Upper lobe of left lung (tissue), 6 donors: ENCODE measurements at regions not wholly inside any gene's neighbourhood (a gene's known extent, or its start where the extent isn't known, plus 50 kb on each side); places are given as distances from the start of the nearest gene placed in this dataset.

ENCODE experiments used
- ATAC-seq, 2 donors: fragments of 200-7000 bp; cut with Tn5 transposase; one replicate each; pipeline ENCODE4 v1.9.1; 2022; ENCODE audit warnings: mild to moderate bottlenecking in 2 of 2, moderate library complexity in 2 of 2; ENCODE audit not compliant: low FRiP score in 2 of 2
- DNase-seq, 2 donors: peaks; one replicate each; pipeline ENCODE4 v3.0.0-alpha.2; 2019 to 2020
- H3K27ac ChIP-seq, 4 donors: fragments of 200-600 bp; sonication (generic); one replicate each; pipeline ENCODE4 v1.5.1; 2016 to 2019
- H3K27me3 ChIP-seq, 4 donors: fragments of 200-600 bp; sonication (generic); one replicate each; pipeline ENCODE4 v1.5.1; 2017 to 2019
- H3K36me3 ChIP-seq, 4 donors: fragments of 200-600 bp; sonication (generic); one replicate each; pipeline ENCODE4 v1.5.1; 2016 to 2019
- H3K4me1 ChIP-seq, 4 donors: fragments of 200-600 bp; sonication (generic); one replicate each; pipeline ENCODE4 v1.5.1; 2018 to 2019
- H3K4me3 ChIP-seq, 4 donors: fragments of 200-600 bp; sonication (generic); one replicate each; pipeline ENCODE4 v1.5.1; 2017 to 2019; ENCODE audit warnings: mild to moderate bottlenecking in 2 of 4, moderate library complexity in 1 of 4
- H3K9me3 ChIP-seq, 4 donors: fragments of 200-600 bp; sonication (generic); one replicate each; pipeline ENCODE4 v1.5.1; 2018 to 2019
- EP300 ChIP-seq, 4 donors: sonication (generic); formaldehyde crosslinking; IDR thresholded peaks; one replicate each; pipeline ENCODE4 v1.5.1; 2017; ENCODE audit warnings: antibody characterized with exemption in 4 of 4, control low read depth in 2 of 4
- POLR2A ChIP-seq, 4 donors: fragments of 450-650 bp; IDR thresholded peaks; one replicate each; pipeline ENCODE4 v1.5.1; 2016 to 2017; ENCODE audit warnings: antibody characterized with exemption in 4 of 4, mild to moderate bottlenecking in 2 of 4
- POLR2AphosphoS5 ChIP-seq, 2 donors: sonication (generic); formaldehyde crosslinking; IDR thresholded peaks; one replicate each; pipeline ENCODE4 v1.5.1; 2017; ENCODE audit warnings: antibody characterized with exemption in 2 of 2
- WGBS, 2 donors: methylation state at CpG; one replicate each; pipeline ENCODE4 v1.1.5; 2017 to 2018; 5-methylcytosine and 5-hydroxymethylcytosine counted together
- TF ChIP-seq, protein P1 (sequence below), 6 experiments: fragments of 450-650 bp in 4 of 6; fragments of 200-600 bp in 2 of 6; sonication (generic) in 2 of 6; IDR thresholded peaks; one replicate each; pipeline ENCODE4 v1.5.1; 2016 to 2019; ENCODE audit warnings: antibody characterized with exemption in 6 of 6
- donor health status: DM: no; HTN: no; CAD: no; lungs with moderate emphysema.
- donor health status: DM: no; HTN: yes; CAD: no; lungs with severe emphysema.

DNA sequence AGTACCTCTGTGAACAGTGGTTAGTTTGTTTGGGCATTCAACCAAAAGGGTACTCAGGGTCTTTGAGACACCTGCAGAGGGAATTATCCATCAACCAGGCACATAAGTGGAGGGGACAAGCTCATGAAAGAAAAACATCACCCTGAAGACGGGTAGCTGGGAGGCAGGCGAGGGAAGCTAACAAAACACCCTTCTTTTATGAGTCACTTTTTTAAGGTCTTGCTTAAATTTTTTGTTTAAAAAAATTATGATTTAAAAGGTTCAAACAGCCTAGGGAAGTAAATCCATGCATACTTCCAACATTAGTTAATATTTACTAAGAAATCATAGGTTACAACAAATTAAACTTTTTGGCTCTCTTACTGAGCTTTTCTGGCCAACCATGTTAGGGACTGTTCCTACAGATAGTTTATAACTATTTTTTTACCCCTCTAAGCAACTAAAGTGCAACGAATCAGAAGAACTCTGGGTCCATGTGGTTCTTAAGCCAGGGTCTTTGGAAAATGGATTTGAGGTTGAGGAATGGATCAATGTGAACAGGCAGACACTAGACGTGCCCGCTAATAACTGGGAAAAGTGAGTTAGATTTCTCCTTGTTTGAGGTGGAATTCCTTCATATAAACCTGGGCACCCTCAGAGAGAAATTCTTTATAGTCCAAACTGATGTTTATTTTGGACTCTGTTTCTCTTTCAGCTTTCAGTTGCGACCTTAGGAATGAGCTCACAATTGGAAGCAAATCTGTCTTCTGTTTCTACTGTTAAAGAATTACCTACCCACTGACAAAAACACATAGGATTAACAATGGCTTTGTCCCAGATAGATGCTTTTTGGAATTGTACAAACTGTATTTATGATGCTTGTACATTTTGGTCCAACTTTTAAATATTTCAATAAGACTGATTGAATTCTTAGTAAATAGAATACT, 123.0 kb downstream of the LYPLAL1 start:
- no peaks in the 10 kb centered on the region for H3K4me1 ChIP-seq
- no peak overlapping the region for H3K4me3 ChIP-seq
- no peaks in the 10 kb centered on the region for H3K9me3 ChIP-seq
- TF ChIP-seq, protein P1, sequence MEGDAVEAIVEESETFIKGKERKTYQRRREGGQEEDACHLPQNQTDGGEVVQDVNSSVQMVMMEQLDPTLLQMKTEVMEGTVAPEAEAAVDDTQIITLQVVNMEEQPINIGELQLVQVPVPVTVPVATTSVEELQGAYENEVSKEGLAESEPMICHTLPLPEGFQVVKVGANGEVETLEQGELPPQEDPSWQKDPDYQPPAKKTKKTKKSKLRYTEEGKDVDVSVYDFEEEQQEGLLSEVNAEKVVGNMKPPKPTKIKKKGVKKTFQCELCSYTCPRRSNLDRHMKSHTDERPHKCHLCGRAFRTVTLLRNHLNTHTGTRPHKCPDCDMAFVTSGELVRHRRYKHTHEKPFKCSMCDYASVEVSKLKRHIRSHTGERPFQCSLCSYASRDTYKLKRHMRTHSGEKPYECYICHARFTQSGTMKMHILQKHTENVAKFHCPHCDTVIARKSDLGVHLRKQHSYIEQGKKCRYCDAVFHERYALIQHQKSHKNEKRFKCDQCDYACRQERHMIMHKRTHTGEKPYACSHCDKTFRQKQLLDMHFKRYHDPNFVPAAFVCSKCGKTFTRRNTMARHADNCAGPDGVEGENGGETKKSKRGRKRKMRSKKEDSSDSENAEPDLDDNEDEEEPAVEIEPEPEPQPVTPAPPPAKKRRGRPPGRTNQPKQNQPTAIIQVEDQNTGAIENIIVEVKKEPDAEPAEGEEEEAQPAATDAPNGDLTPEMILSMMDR (IDR thresholded peaks at IDR 0.05), result no peak
- TF ChIP-seq POLR2A (IDR thresholded peaks at IDR 0.05) (no peak), EP300 (IDR thresholded peaks at IDR 0.05) (no peak), POLR2AphosphoS5 (IDR thresholded peaks at IDR 0.05) (no peak)
- H3K36me3 ChIP-seq, result no peaks in the 10 kb centered on the region
- no peak overlapping the region for H3K27ac ChIP-seq
- no peak for ATAC-seq
- 67 to 80% methylated on average over 6 of the region's 6 CpGs for WGBS, 2 donors
- no peak for DNase-seq
- no peaks in the 10 kb centered on the region for H3K27me3 ChIP-seq

DNA sequence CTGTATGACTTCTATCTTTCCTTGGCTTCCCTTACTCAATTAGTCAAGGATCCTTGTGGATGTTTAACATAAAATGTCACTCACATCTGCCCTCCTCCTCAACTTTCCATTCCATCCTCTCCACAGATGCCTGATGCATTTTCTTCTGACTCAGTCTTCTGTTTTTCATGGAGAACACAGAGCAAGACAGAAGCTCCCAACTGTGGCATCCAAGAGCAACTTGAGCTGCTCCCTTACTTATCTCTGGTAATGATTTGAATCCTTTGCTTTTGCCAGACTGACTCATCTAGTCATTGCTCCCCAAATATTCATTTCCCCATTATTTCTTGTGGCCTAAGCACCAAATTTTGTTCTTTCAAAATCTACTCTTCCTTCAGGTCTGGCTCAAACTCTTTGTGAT, 120.6 kb downstream of the LYPLAL1 start:
- H3K4me1 ChIP-seq, result no peaks in the 10 kb centered on the region
- no peaks in the 10 kb centered on the region for H3K27me3 ChIP-seq
- ATAC-seq (no peak), DNase-seq (no peak)
- no peaks in the 10 kb centered on the region for H3K9me3 ChIP-seq
- TF ChIP-seq EP300 (IDR thresholded peaks at IDR 0.05), result no peak
- no peak for TF ChIP-seq POLR2A (IDR thresholded peaks at IDR 0.05)
- TF ChIP-seq POLR2AphosphoS5 (IDR thresholded peaks at IDR 0.05), result no peak
- TF ChIP-seq, protein P1 (IDR thresholded peaks at IDR 0.05), result no peak
- no peak overlapping the region for H3K27ac ChIP-seq
- H3K36me3 ChIP-seq, result no peaks in the 10 kb centered on the region
- H3K4me3 ChIP-seq, result no peak overlapping the region

DNA sequence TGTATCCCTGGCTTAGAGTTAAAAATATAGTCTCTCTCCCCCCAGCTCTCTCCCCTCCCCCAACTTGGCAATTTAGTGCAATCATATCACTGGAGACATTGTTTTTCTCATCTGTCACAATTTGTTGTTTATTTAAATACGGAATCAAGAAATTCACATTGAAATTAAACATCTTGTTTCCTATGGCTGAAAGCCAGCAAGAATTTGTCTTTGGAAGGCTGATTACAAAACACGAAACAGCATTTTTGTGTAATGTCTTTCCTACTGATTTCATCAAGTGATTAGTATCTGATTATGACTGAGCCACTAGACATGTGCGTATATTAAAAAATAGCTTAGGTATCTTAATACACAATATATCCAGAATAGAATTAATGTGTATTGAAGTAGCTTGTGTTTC, 119.7 kb downstream of the LYPLAL1 start:
- no peaks in the 10 kb centered on the region for H3K27me3 ChIP-seq
- H3K27ac ChIP-seq, result no peak overlapping the region
- H3K36me3 ChIP-seq, result no peaks in the 10 kb centered on the region
- no peaks in the 10 kb centered on the region for H3K4me1 ChIP-seq
- ATAC-seq (no peak), DNase-seq (no peak)
- no peak overlapping the region for H3K4me3 ChIP-seq
- no peaks in the 10 kb centered on the region for H3K9me3 ChIP-seq
- 56 to 71% methylated on average over 3 of the region's 3 CpGs for WGBS, 2 donors
- no peak for TF ChIP-seq POLR2A (IDR thresholded peaks at IDR 0.05)
- TF ChIP-seq, protein P1 (IDR thresholded peaks at IDR 0.05), result no peak
- TF ChIP-seq EP300 (IDR thresholded peaks at IDR 0.05), result no peak
- no peak for TF ChIP-seq POLR2AphosphoS5 (IDR thresholded peaks at IDR 0.05)

DNA sequence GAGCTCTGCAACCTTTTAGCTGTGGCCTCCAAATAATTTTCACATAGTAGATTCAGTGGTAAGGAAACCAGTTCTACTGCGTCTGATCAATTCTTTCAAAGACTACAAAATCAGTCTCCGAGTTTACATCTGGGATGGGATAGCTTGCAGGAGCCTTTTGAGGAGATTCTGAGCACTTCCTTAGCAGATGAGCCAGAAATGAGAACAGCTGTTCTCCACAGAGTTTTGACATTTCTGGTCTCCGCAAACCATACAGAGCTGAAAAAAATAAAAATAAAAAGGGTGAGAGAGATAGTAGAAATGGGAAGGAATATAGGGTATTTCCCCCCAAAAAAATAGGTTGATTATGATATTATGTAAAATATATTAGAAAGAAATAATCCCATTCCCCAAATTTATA, 119.3 kb downstream of the LYPLAL1 start:
- Histone ChIP-seq H3K9me3 (no peaks in the 10 kb centered on the region), H3K36me3 (no peaks in the 10 kb centered on the region), H3K4me1 (no peaks in the 10 kb centered on the region), H3K4me3 (no peak overlapping the region), H3K27ac (no peak overlapping the region), H3K27me3 (no peaks in the 10 kb centered on the region)
- TF ChIP-seq POLR2A (IDR thresholded peaks at IDR 0.05) (no peak), EP300 (IDR thresholded peaks at IDR 0.05) (no peak), POLR2AphosphoS5 (IDR thresholded peaks at IDR 0.05) (no peak)
- TF ChIP-seq, protein P1 (IDR thresholded peaks at IDR 0.05), result no peak
- WGBS, 2 donors, result 69 to 89% methylated on average over 3 of the region's 3 CpGs
- DNase-seq (no peak), ATAC-seq (no peak)

DNA sequence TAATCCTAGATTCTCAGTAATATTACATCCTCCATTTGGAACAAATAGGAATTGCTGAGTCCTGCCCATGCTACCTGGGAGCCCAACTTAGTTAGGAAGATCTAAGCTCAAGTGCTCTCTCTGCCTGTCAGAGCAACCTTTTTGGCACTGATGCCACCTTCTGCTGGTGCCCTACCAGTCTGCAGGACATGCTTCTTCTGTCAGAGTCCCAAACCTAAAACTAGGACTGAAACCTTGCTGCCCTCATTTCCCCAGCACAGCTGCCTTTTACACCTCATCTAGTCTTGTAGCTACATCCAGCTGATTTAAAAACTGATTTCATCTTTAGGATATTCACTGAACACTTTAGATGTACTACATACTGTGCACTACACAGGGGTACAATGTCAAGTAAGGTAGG, 118.7 kb downstream of the LYPLAL1 start:
- H3K4me1 ChIP-seq, result no peaks in the 10 kb centered on the region
- DNase-seq, result no peak
- H3K36me3 ChIP-seq, result no peaks in the 10 kb centered on the region
- no peak for ATAC-seq
- H3K27ac ChIP-seq, result no peak overlapping the region
- no peaks in the 10 kb centered on the region for H3K9me3 ChIP-seq
- TF ChIP-seq POLR2A (IDR thresholded peaks at IDR 0.05), result no peak
- no peaks in the 10 kb centered on the region for H3K27me3 ChIP-seq
- H3K4me3 ChIP-seq, result no peak overlapping the region
